ENCODE measurements at regions not wholly inside any gene's neighbourhood (a gene's known extent, or its start where the extent isn't known, plus 50 kb on each side); places are given as distances from the start of the nearest gene placed in this dataset.

- no peak for TF ChIP-seq CTCF (IDR thresholded peaks at IDR 0.05; ENCODE audit: low read depth, low read length)
- Histone ChIP-seq H3K4me1 (no peaks in the 10 kb centered on the region), H3K27me3 (no peaks in the 10 kb centered on the region), H3K9me3 (no peaks in the 10 kb centered on the region), H3K4me3 (ENCODE audit: low read depth, low read length) (no peak overlapping the region), H3K36me3 (no peaks in the 10 kb centered on the region)
- DNase-seq, result no peak
Measured at GRCh38 chr6:23505026-23505425, 621.0 kb upstream of the NRSN1 start.

- no peak for TF ChIP-seq CTCF (IDR thresholded peaks at IDR 0.05; ENCODE audit: low read depth, low read length)
- no peak for DNase-seq
- Histone ChIP-seq H3K27me3 (no peaks in the 10 kb centered on the region), H3K4me3 (ENCODE audit: low read depth, low read length) (no peak overlapping the region), H3K4me1 (no peaks in the 10 kb centered on the region), H3K36me3 (no peaks in the 10 kb centered on the region), H3K9me3 (no peaks in the 10 kb centered on the region)
Measured at GRCh38 chr6:23510778-23511510, 615.1 kb upstream of the NRSN1 start.

GRCh38 chr6:23511817-23512216 lies 614.2 kb upstream of the NRSN1 start:
- Histone ChIP-seq H3K36me3 (no peaks in the 10 kb centered on the region), H3K9me3 (no peaks in the 10 kb centered on the region), H3K4me3 (ENCODE audit: low read depth, low read length) (no peak overlapping the region), H3K27me3 (no peaks in the 10 kb centered on the region), H3K4me1 (no peaks in the 10 kb centered on the region)
- no peak for DNase-seq
- no peak for TF ChIP-seq CTCF (IDR thresholded peaks at IDR 0.05; ENCODE audit: low read depth, low read length)

- Histone ChIP-seq H3K36me3 (no peaks in the 10 kb centered on the region), H3K4me3 (ENCODE audit: low read depth, low read length) (no peak overlapping the region), H3K4me1 (peaks cover 5% of the 10 kb centered on the region), H3K9me3 (no peaks in the 10 kb centered on the region), H3K27me3 (no peaks in the 10 kb centered on the region)
- DNase-seq, result no peak
- no peak for TF ChIP-seq CTCF (IDR thresholded peaks at IDR 0.05; ENCODE audit: low read depth, low read length)
Measured at GRCh38 chr6:23518294-23518693, 607.7 kb upstream of the NRSN1 start.

- Histone ChIP-seq H3K27me3 (no peaks in the 10 kb centered on the region), H3K4me1 (peaks cover 17% of the 10 kb centered on the region), H3K9me3 (no peaks in the 10 kb centered on the region), H3K4me3 (ENCODE audit: low read depth, low read length) (peak overlapping the region; percentile 45), H3K36me3 (no peaks in the 10 kb centered on the region)
- DNase-seq, result peak; percentile 69
- no peak for TF ChIP-seq CTCF (IDR thresholded peaks at IDR 0.05; ENCODE audit: low read depth, low read length)
Measured at GRCh38 chr6:23522792-23523547, 603.0 kb upstream of the NRSN1 start.

- peaks cover 17% of the 10 kb centered on the region for H3K4me1 ChIP-seq
- H3K4me3 ChIP-seq (ENCODE audit: low read depth, low read length), result peak overlapping the region; percentile 45
- TF ChIP-seq CTCF (IDR thresholded peaks at IDR 0.05; ENCODE audit: low read depth, low read length), result no peak
- no peaks in the 10 kb centered on the region for H3K36me3 ChIP-seq
- no peaks in the 10 kb centered on the region for H3K27me3 ChIP-seq
- H3K9me3 ChIP-seq, result no peaks in the 10 kb centered on the region
- DNase-seq, result no peak
Measured at GRCh38 chr6:23523771-23524170, 602.2 kb upstream of the NRSN1 start.
